ENCODE measurements at regions not wholly inside any gene's neighbourhood (a gene's known extent, or its start where the extent isn't known, plus 50 kb on each side); places are given as distances from the start of the nearest gene placed in this dataset.

DNA sequence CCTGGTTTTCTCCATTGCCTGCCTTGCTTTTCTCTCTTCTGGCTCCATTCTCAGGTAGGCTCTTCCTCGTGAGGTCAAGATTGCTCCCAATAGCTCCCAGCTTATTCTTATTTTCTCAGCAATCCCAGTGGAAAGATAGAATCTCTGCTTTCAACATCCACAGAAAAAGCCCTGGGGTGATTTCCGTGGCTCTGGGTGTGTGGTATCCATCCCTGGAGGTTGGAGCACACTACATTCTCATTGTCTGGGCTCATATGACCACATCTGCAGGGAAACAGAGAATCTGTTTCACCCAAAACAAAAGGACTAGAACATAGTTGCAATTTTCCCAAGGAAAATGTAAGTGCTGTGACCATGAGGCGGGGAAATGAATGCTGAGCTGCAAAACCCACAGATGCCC is 236.0 kb downstream of the TENT4A start:
- TF ChIP-seq EZH2 (IDR thresholded peaks at IDR 0.05) (no peak), POLR2AphosphoS5 (IDR thresholded peaks at IDR 0.05; ENCODE audit: borderline replicate concordance, low read depth, low read length) (no peak)
